Fibroblast of lung (primary cell): ENCODE measurements at regions not wholly inside any gene's neighbourhood (a gene's known extent, or its start where the extent isn't known, plus 50 kb on each side); places are given as distances from the start of the nearest gene placed in this dataset.

ENCODE experiments used
- DNase-seq, 2 donors: peaks; one replicate each; pipeline versions ENCODE4 v3.0.0 to v3.0.0-alpha.2; 2010; ENCODE audit warnings: low read depth in 2 of 2
- H2AFZ ChIP-seq: 2 replicates; pipeline ENCODE4 v1.5.1; 2012; ENCODE audit warnings: low read length, control low read depth, inconsistent platforms
- H3K27ac ChIP-seq: 2 replicates; pipeline ENCODE4 v1.5.1; 2011; ENCODE audit warnings: low read length, control low read depth; ENCODE audit not compliant: insufficient read depth
- H3K27me3 ChIP-seq: 2 replicates; pipeline ENCODE4 v1.5.1; 2011; ENCODE audit warnings: mild to moderate bottlenecking, low read length; ENCODE audit not compliant: control insufficient read depth, insufficient read depth
- H3K36me3 ChIP-seq: 2 replicates; pipeline ENCODE4 v1.5.1; 2011; ENCODE audit warnings: low read length; ENCODE audit not compliant: control insufficient read depth, insufficient read depth
- H3K4me1 ChIP-seq: 2 replicates; pipeline ENCODE4 v1.5.1; 2011; ENCODE audit warnings: low read length; ENCODE audit not compliant: control insufficient read depth, insufficient read depth; ENCODE audit errors: extremely low read depth
- H3K4me2 ChIP-seq: 2 replicates; pipeline ENCODE4 v1.5.1; 2011; ENCODE audit warnings: low read length, control low read depth; ENCODE audit not compliant: insufficient read depth; ENCODE audit errors: extremely low read depth
- H3K4me3 ChIP-seq, 4 experiments: fragments of 200-600 bp in 1 of 4; sonication (generic) in 1 of 4; replicated peaks in 1 of 4; 2 replicates each; pipeline ENCODE4 v1.5.1; 2011 to 2016; ENCODE audit warnings: low read length in 4 of 4, low read depth in 3 of 4, mild to moderate bottlenecking in 3 of 4, control low read depth in 2 of 4, inconsistent platforms in 1 of 4, mixed read lengths in 1 of 4; ENCODE audit not compliant: insufficient read depth in 1 of 4; ENCODE audit errors: control extremely low read depth in 1 of 4
- H3K79me2 ChIP-seq: 2 replicates; pipeline ENCODE4 v1.5.1; 2012; ENCODE audit warnings: mild to moderate bottlenecking, low read length, inconsistent platforms; ENCODE audit not compliant: control insufficient read depth, insufficient read depth
- H3K9ac ChIP-seq: 2 replicates; pipeline ENCODE4 v1.5.1; 2011; ENCODE audit warnings: mild to moderate bottlenecking, low read length, control low read depth; ENCODE audit not compliant: insufficient read depth
- H3K9me3 ChIP-seq: 2 replicates; pipeline ENCODE4 v1.5.1; 2012; ENCODE audit warnings: low read depth, low read length; ENCODE audit not compliant: control insufficient read depth, insufficient read depth
- H4K20me1 ChIP-seq: 2 replicates; pipeline ENCODE4 v1.5.1; 2011; ENCODE audit warnings: low read length; ENCODE audit not compliant: control insufficient read depth, insufficient read depth; ENCODE audit errors: extremely low read depth
- CTCF ChIP-seq, 2 donors: IDR thresholded peaks in 1 of 2; conservative IDR thresholded peaks in 1 of 2; 1 replicate in 1 of 2; 2 replicates in 1 of 2; pipeline ENCODE4 v1.5.1; 2011 to 2012; ENCODE audit warnings: low read length in 2 of 2, control low read depth in 1 of 2, inconsistent platforms in 1 of 2, low read depth in 1 of 2, mild to moderate bottlenecking in 1 of 2
- EZH2 ChIP-seq: IDR thresholded peaks from 2 replicates; pipeline ENCODE4 v1.5.1; 2012; ENCODE audit warnings: low read length, control low read depth, mild to moderate bottlenecking; ENCODE audit errors: missing control alignments

- H3K27me3 ChIP-seq, result no peaks in the 10 kb centered on the region
- H3K9ac ChIP-seq, result no peak overlapping the region
- no peaks in the 10 kb centered on the region for H4K20me1 ChIP-seq
- no peaks in the 10 kb centered on the region for H3K9me3 ChIP-seq
- no peak overlapping the region for H3K27ac ChIP-seq
- H3K4me1 ChIP-seq, result no peaks in the 10 kb centered on the region
- no peak for DNase-seq
- no peak overlapping the region for H2AFZ ChIP-seq
- H3K36me3 ChIP-seq, result no peaks in the 10 kb centered on the region
- no peak overlapping the region for H3K4me3 ChIP-seq
- no peak overlapping the region for H3K4me2 ChIP-seq
- TF ChIP-seq EZH2 (no peak), CTCF (conservative IDR thresholded peaks at IDR 0.05 in 1 of 2, IDR thresholded peaks at IDR 0.05 in 1 of 2; ENCODE audit: low read depth in 1 of 2, low read length in 2 of 2) (no peak)
- H3K79me2 ChIP-seq, result no peaks in the 10 kb centered on the region
Measured at GRCh38 chr14:87698481-87698880, 294.5 kb downstream of the GALC start.

- TF ChIP-seq CTCF (conservative IDR thresholded peaks at IDR 0.05 in 1 of 2, IDR thresholded peaks at IDR 0.05 in 1 of 2; ENCODE audit: low read depth in 1 of 2, low read length in 2 of 2), result no peak
- no peak for TF ChIP-seq EZH2
- Histone ChIP-seq H3K27me3 (no peaks in the 10 kb centered on the region), H3K4me2 (no peak overlapping the region), H3K4me1 (no peaks in the 10 kb centered on the region), H3K27ac (no peak overlapping the region), H3K9me3 (no peaks in the 10 kb centered on the region), H4K20me1 (no peaks in the 10 kb centered on the region), H3K9ac (no peak overlapping the region), H2AFZ (no peak overlapping the region), H3K79me2 (no peaks in the 10 kb centered on the region), H3K36me3 (no peaks in the 10 kb centered on the region), H3K4me3 (no peak overlapping the region)
- no peak for DNase-seq
Measured at GRCh38 chr14:87696485-87696884, 296.5 kb downstream of the GALC start.

GRCh38 chr14:87691042-87691881 lies 301.7 kb downstream of the GALC start:
- Histone ChIP-seq H3K36me3 (no peaks in the 10 kb centered on the region), H4K20me1 (no peaks in the 10 kb centered on the region), H3K4me1 (no peaks in the 10 kb centered on the region), H3K9me3 (no peaks in the 10 kb centered on the region), H3K4me3 (no peak overlapping the region), H3K79me2 (no peaks in the 10 kb centered on the region), H3K9ac (no peak overlapping the region), H3K4me2 (no peak overlapping the region), H3K27me3 (no peaks in the 10 kb centered on the region), H2AFZ (no peak overlapping the region), H3K27ac (no peak overlapping the region)
- no peak for DNase-seq
- TF ChIP-seq CTCF (conservative IDR thresholded peaks at IDR 0.05 in 1 of 2, IDR thresholded peaks at IDR 0.05 in 1 of 2; ENCODE audit: low read depth in 1 of 2, low read length in 2 of 2) (no peak), EZH2 (no peak)
